ENCODE measurements at regions not wholly inside any gene's neighbourhood (a gene's known extent, or its start where the extent isn't known, plus 50 kb on each side); places are given as distances from the start of the nearest gene placed in this dataset.

DNA sequence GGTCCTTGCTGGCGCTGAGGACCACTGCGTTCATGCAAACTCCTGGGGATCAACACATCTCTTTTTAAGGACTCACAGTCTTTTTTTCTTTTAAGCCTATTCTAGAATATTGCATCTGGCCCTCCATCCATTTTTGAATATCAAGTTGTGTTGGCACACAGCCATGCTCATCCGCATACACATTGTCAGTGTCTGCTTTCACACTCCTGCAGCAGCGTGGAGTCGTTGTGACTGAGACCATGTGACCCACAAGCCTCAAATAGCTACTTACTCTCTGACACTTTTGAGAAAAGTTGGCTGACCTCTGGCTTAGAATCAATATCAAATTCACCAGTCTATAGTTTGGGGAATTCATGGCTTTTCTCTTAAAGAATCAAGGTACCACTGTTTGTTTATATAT lies 191.8 kb upstream of the S100G start:
- no peaks in the 10 kb centered on the region for H3K27me3 ChIP-seq (ENCODE audit: control insufficient read depth, insufficient read depth, low read length)
- no peaks in the 10 kb centered on the region for H3K36me3 ChIP-seq (ENCODE audit: control insufficient read depth, insufficient read depth, low read length)
- no peaks in the 10 kb centered on the region for H3K9me3 ChIP-seq (ENCODE audit: control insufficient read depth, insufficient read depth, low read length)
- peaks cover 4 to 24% of the 10 kb centered on the region in 2 donors for H3K27me3 Mint-ChIP-seq (ENCODE audit: low read depth in 2 of 2)
- WGBS (ENCODE audit: insufficient coverage), result 91% methylated on average over 5 of the region's 5 CpGs
- intact Hi-C loops (cut with micrococcal nuclease), result no loop called here
- H3K4me1 ChIP-seq (ENCODE audit: control insufficient read depth, insufficient read depth, low read length), result no peaks in the 10 kb centered on the region
- no peaks in the 10 kb centered on the region for H3K36me3 Mint-ChIP-seq
- H3K27ac Mint-ChIP-seq, result no peak overlapping the region
- no peak overlapping the region for H3K4me3 Mint-ChIP-seq
- DNase-seq, result no peak
- H3K9me3 Mint-ChIP-seq, result no peaks in the 10 kb centered on the region
- H3K27ac ChIP-seq (ENCODE audit: low read length), result no peak overlapping the region
- H3K4me1 Mint-ChIP-seq, result no peaks in the 10 kb centered on the region
- no peak for ATAC-seq
- no peak overlapping the region for H3K4me3 ChIP-seq (ENCODE audit: low read length)
- TF ChIP-seq, protein P1, sequence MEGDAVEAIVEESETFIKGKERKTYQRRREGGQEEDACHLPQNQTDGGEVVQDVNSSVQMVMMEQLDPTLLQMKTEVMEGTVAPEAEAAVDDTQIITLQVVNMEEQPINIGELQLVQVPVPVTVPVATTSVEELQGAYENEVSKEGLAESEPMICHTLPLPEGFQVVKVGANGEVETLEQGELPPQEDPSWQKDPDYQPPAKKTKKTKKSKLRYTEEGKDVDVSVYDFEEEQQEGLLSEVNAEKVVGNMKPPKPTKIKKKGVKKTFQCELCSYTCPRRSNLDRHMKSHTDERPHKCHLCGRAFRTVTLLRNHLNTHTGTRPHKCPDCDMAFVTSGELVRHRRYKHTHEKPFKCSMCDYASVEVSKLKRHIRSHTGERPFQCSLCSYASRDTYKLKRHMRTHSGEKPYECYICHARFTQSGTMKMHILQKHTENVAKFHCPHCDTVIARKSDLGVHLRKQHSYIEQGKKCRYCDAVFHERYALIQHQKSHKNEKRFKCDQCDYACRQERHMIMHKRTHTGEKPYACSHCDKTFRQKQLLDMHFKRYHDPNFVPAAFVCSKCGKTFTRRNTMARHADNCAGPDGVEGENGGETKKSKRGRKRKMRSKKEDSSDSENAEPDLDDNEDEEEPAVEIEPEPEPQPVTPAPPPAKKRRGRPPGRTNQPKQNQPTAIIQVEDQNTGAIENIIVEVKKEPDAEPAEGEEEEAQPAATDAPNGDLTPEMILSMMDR (IDR thresholded peaks at IDR 0.05), result no peak

DNA sequence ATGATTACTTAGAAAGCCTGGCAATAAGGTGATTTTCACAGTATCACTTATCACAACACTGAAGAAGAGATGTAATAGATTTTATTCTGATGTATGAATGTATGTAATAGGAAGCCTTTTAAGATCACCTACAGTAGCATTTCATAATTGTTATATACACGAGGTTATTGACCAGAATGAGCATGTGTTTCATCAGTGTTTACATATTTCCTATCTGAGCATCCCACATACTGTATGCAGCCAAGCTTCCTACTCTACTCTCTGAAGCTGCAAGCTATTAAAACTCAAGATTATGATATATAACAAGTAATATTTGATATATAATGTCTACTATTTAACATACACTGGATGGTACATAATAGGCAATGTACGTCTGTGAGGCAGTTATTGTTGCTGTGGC lies 190.9 kb upstream of the S100G start:
- TF ChIP-seq, protein P1 (IDR thresholded peaks at IDR 0.05), result no peak
- no peak overlapping the region for H3K27ac Mint-ChIP-seq
- Histone ChIP-seq H3K4me1 (ENCODE audit: control insufficient read depth, insufficient read depth, low read length) (no peaks in the 10 kb centered on the region), H3K27ac (ENCODE audit: low read length) (no peak overlapping the region), H3K9me3 (ENCODE audit: control insufficient read depth, insufficient read depth, low read length) (no peaks in the 10 kb centered on the region), H3K4me3 (ENCODE audit: low read length) (no peak overlapping the region), H3K36me3 (ENCODE audit: control insufficient read depth, insufficient read depth, low read length) (no peaks in the 10 kb centered on the region), H3K27me3 (ENCODE audit: control insufficient read depth, insufficient read depth, low read length) (no peaks in the 10 kb centered on the region)
- WGBS (ENCODE audit: insufficient coverage), result no CpG with 5 or more reads among the region's 2 CpGs
- ATAC-seq (no peak), DNase-seq (no peak)
- H3K9me3 Mint-ChIP-seq, result no peaks in the 10 kb centered on the region
- H3K27me3 Mint-ChIP-seq (ENCODE audit: low read depth in 2 of 2), result peaks cover 4 to 17% of the 10 kb centered on the region in 2 donors
- H3K4me1 Mint-ChIP-seq, result no peaks in the 10 kb centered on the region
- intact Hi-C loops (cut with micrococcal nuclease), result no loop called here
- no peak overlapping the region for H3K4me3 Mint-ChIP-seq
- no peaks in the 10 kb centered on the region for H3K36me3 Mint-ChIP-seq

DNA sequence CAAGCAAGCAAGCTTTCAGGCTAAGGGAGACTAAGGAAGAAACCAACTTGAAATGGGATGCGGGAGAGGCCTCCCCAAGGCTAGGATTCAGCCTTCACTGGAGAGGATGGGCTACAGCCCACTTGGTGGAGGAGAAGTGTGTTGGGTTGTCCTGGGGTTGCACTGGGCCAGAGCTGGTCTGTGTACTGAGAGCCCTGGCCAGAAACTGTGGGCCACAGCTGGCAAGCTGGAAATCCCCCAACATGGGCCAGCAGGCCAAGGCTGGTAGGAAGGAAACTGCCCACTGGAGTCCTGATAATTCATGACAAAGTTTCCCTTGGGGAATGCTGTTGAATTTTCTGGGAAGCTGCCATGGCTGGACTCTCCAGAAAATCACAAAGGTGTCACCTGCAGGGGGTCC lies 188.0 kb upstream of the S100G start:
- H3K9me3 ChIP-seq (ENCODE audit: control insufficient read depth, insufficient read depth, low read length), result no peaks in the 10 kb centered on the region
- H3K27me3 Mint-ChIP-seq (ENCODE audit: low read depth in 2 of 2), result peaks cover 4 to 14% of the 10 kb centered on the region in 2 donors
- ATAC-seq (no peak), DNase-seq (no peak)
- H3K4me3 ChIP-seq (ENCODE audit: low read length), result no peak overlapping the region
- no peak overlapping the region for H3K27ac ChIP-seq (ENCODE audit: low read length)
- no peaks in the 10 kb centered on the region for H3K36me3 ChIP-seq (ENCODE audit: control insufficient read depth, insufficient read depth, low read length)
- no peaks in the 10 kb centered on the region for H3K9me3 Mint-ChIP-seq
- no peaks in the 10 kb centered on the region for H3K27me3 ChIP-seq (ENCODE audit: control insufficient read depth, insufficient read depth, low read length)
- H3K27ac Mint-ChIP-seq, result no peak overlapping the region
- TF ChIP-seq, protein P1 (IDR thresholded peaks at IDR 0.05), result no peak
- no peak overlapping the region for H3K4me3 Mint-ChIP-seq
- H3K4me1 Mint-ChIP-seq, result no peaks in the 10 kb centered on the region
- WGBS (ENCODE audit: insufficient coverage), result no CpG with 5 or more reads among the region's 1 CpG
- no peaks in the 10 kb centered on the region for H3K36me3 Mint-ChIP-seq
- no peaks in the 10 kb centered on the region for H3K4me1 ChIP-seq (ENCODE audit: control insufficient read depth, insufficient read depth, low read length)
- intact Hi-C loops (cut with micrococcal nuclease), result no loop called here

DNA sequence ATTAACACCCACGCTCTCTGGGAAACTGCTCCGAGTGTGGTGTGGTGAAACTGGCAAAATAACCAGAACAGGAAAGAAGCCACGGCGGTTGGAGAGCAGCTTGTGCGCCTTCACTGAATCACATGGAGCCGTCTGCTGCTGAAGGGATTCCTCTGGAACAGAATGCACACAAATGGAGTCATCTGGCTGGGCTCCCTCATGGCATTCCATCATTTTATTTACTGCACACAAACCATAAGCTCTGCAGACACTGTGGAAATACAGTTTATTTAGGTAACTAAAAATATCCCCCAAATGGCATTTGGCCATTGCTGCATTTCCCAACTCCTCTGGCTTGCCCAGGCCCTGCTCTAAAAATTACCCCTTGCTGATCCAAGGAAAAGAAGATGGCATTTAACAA lies 187.0 kb upstream of the S100G start:
- no peak for DNase-seq
- Mint-ChIP-seq H3K36me3 (no peaks in the 10 kb centered on the region), H3K27me3 (ENCODE audit: low read depth in 2 of 2) (peaks cover 4 to 14% of the 10 kb centered on the region in 2 donors), H3K9me3 (no peaks in the 10 kb centered on the region), H3K27ac (no peak overlapping the region), H3K4me3 (no peak overlapping the region), H3K4me1 (no peaks in the 10 kb centered on the region)
- TF ChIP-seq, protein P1 (IDR thresholded peaks at IDR 0.05), result no peak
- no peaks in the 10 kb centered on the region for H3K4me1 ChIP-seq (ENCODE audit: control insufficient read depth, insufficient read depth, low read length)
- 92% methylated on average over 5 of the region's 6 CpGs for WGBS (ENCODE audit: insufficient coverage)
- no peak for ATAC-seq
- intact Hi-C loops (cut with micrococcal nuclease), result no loop called here
- H3K36me3 ChIP-seq (ENCODE audit: control insufficient read depth, insufficient read depth, low read length), result no peaks in the 10 kb centered on the region
- H3K4me3 ChIP-seq (ENCODE audit: low read length), result no peak overlapping the region
- H3K9me3 ChIP-seq (ENCODE audit: control insufficient read depth, insufficient read depth, low read length), result no peaks in the 10 kb centered on the region
- H3K27me3 ChIP-seq (ENCODE audit: control insufficient read depth, insufficient read depth, low read length), result no peaks in the 10 kb centered on the region
- no peak overlapping the region for H3K27ac ChIP-seq (ENCODE audit: low read length)
